Amygdala (tissue), 56 donors: ENCODE measurements at regions not wholly inside any gene's neighbourhood (a gene's known extent, or its start where the extent isn't known, plus 50 kb on each side); places are given as distances from the start of the nearest gene placed in this dataset.
A peak's percentile ranks its signal among the peaks of the same experiment; 100 is the strongest.

Experiments used
- DNase-seq, 56 donors: peaks; one replicate each; lab custom pipeline; 2025; lab: John Stamatoyannopoulos, UW

DNA sequence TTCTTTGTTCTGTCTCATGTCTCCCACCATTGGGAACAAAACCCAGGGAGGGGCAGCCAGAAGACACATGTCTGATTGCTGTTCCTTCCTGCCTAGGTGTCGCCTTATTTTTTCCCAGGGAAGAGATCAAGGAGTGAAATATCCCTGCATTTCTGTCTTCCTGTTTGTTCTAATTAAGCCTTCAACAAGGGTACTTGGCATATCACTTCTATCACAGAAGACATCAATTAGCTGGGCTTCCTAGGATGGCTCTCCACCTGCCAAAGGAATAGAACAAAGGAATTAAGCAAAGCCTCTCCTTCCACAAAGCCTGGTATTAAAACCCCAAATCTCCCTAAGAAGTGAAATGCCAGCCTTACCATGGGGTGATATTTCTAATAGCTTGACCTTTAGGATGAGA lies 299.5 kb upstream of the CD180 start:
- DNase-seq, result no peak

DNA sequence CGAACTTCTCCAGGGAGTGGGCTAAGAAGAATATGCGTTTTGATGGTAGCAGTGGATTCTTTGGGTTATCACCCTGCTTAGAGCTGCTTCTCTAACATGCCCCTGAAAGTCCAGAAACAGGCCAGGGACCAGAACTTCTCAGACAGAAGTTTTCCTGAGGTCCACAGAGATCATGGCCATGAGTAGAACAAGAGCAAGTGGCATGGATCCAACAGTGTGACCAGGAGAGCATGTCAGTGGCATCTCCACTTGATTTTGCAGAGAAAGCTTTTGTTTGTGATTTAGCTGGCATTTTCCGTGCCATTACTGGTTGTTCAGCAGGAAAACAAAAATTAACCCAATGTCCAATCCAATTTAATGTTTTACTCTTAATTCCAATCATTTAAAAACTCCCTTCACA lies 298.5 kb upstream of the CD180 start:
- peak in 1 of 56 donors; percentile 2 for DNase-seq

DNA sequence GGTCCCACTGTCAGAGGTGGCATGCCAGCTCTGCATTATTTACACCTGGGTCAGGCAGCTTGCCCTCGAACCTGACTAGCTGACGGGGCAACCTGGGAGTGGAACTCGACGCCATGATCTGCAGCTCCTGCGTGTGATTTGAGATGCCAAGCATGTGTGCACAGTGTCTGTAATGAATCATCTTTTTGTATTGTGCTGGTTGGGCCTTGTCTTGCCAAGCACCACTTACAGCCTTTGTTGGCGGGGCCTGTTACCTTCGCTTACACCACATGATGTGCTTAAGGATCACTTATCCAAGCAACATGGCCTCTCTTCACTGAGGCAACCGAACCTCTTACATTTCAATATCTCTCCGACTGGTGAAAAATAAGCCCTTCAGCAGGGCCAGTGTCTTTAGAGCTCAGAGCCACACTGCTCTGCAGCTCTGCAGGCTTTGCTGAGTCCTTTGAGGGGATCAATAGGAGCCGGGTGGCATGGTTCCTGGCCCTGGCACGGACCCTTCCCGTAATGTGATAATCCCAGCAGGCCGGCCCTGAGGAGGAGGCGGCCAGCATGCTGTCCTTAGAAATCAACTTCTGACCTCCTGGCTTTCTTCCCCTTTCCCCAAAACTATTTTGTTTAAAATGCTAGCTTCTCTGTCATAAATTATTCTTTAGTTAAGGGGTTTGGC lies 297.7 kb upstream of the CD180 start:
- DNase-seq, result peak in 24 of 56 donors; percentile 1 to 52 (median 26)

DNA sequence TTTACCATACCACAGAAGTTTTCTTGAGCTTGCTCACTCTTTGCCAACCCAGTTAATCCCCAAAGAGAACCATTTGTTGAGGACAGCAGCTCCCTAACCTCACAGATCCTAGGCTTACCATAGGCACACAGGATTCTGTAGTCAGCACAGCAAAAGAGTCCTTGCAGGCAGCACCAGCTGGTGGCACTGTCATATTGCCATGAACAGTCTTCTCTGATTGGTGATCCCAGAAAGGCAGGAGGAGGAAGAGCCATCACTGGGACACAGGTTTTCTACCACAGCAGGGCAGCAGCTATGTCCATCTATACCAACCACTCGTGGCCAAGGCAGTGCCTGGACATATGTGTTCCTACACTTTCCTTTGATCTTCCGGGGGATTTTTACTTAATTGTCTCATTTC lies 297.1 kb upstream of the CD180 start:
- DNase-seq, result peak in 52 of 56 donors; percentile 6 to 85 (median 44)

DNA sequence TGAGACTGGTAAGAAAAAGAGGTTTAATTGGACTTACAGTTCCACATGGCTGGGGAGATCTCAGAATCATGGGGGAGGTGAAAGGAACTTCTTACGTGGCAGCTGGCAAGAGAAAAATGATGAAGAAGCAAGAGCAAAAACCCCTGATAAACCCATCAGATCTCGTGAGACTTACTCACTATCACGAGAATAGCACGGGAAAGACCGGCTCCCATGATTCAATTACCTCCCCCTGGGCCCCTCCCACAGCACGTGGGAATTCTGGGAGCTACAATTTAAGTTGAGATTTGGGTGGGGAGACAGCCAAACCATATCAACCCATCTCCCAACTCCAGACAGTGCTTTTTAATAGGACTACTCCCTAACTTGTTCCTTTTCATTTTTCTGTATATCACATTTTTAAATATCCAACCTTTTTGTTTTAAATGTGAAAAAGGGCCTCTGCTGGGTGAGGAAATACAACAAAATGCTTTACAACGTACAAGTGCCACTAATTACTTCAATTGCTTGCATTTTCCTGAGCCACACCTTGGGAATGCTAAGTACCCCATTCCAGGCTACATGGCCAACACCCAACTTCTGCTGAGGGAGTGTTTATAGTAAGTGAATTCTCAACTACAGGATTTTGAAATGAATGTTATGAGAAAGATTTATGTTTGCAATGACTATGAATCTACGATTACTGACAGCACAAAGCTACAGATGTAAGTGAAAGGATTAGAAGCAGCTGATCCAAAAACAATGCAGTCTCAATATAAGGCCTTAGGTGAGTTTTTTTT lies 294.1 kb upstream of the CD180 start:
- DNase-seq, result no peak

DNA sequence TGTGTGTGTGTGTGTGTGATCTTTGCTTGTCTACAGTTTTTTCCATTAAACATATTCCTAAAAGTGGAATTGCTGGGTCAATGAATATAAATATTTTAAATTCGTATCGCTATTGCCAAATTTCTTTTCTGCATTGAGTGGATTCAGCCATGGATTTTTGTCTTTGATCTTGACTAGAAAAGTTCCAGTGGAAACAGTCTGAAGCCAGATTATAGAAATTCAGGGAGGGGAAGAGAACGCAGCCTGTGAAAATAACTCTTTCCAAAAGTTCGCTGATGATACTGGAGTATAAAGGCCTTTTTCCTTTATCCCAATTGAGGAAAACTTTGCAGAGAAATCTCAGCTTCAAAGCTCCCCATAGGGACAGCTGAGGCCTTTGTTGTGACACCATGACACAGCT lies 292.3 kb upstream of the CD180 start:
- no peak for DNase-seq

DNA sequence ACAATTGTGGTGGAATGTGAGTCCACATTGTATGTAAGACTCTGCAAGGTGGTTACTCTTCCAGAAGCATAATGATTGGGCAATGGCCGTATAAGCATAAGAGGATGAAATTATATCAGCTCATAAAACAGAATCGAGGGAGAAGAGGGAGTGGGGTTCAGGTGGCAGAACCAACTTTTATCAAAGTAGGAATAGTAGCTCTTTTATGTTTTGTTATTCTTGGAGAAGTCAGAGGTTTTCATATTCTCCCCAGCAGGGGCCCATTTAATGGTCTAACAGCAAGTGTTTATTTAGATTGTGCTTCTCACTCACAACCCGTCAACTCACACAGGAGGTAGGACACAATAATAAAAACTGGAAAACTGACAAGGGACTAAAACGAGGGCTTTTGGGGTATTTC lies 291.3 kb upstream of the CD180 start:
- no peak for DNase-seq

DNA sequence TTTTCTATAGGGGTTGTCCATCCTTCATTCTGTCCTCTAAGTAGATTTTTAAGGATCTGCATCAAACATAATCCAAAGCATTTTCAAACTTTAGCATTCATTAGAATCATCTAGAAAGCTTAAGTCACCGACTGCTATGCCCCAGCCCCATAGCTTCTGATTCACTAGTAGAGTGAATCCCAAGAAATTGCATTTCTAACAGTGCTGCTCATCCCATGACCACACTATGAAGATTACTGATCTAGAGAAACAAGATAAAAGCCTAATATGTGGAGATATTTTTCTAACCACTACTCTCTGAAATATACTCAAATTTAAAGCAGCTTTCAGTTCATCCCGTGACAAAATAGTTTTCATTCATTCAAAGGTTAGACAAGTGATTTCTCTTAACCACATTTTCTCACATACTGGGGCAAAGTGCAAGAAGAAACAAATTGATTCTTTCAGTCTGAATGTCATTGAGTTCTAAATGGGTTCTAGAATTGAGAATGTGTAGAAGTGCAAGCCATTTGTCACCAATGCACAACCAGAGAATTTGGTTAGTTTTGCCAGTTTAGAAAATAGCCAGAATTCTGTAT lies 286.9 kb upstream of the CD180 start:
- DNase-seq, result no peak

DNA sequence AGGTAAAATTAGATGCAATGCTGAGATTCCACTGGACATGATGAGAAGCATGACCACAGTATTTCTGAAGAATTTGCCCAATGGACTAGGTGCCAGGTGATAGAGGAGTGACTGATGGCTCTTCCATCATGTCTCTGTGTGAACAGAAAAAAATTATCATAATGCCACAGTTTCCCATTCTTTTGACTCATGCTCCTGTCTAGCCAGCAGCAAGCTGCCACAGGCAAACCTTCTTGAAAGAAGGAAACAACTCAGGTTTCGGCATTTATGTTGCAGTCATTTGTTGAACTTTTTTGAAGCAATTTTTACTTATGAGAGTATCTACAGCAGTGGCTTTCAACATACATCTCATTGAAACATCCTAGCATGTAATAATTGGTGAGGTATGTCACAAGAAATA lies 284.8 kb upstream of the CD180 start:
- DNase-seq, result no peak

DNA sequence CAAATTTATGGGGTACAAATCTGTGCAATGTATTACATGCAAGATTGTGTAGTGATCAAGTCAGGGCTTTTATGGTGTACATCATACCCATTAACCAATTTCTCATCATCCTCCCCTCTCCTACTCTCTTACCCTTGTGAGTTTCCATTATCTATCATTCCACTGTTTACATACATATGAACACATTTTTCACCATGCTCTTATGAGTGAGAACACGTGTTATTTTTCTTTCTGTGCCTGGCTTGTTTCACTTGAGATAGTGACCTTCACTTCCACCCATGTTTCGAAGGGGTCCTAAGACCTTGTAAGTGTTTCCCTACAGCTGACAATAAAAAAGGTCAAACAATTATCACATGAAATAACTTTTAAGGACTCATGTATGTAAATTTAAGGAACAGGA lies 281.7 kb upstream of the CD180 start:
- DNase-seq, result no peak

DNA sequence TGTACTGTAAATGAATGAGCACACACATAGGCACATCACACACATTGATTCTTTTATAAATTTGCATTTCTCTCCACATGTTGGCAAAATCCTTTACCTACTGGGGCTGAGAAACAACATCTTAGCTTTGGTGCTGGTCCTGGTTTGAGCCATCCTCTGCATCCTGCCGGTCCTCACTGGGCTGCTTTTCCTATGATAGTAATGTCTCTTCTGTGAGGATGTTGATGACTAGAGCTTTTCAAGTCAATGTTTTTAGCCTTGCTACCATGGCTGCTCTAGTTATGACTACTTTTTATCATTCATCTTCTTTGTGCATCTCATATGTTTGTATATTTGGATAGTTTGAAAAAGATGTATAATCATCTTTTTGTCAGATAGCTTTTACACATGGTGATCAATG lies 280.4 kb upstream of the CD180 start:
- no peak for DNase-seq

DNA sequence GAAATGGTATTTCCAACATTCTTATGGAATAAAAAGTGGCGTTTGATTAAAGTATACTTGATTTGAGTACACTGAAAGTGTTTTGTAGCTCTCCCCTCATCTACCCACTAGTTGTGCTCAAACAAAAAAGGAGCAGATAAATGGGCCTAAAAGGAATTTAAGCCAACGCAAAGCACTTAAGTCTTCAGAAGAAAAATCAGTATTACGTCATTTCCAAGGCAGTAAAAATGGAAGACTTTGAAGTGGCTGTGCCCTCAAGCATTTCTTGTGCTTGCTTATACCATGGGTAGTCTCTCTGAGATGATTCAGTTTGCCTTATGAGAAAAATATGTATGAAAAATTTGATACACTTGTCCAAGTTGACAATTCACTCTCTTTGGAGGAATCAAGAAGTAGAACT lies 279.9 kb upstream of the CD180 start:
- no peak for DNase-seq

DNA sequence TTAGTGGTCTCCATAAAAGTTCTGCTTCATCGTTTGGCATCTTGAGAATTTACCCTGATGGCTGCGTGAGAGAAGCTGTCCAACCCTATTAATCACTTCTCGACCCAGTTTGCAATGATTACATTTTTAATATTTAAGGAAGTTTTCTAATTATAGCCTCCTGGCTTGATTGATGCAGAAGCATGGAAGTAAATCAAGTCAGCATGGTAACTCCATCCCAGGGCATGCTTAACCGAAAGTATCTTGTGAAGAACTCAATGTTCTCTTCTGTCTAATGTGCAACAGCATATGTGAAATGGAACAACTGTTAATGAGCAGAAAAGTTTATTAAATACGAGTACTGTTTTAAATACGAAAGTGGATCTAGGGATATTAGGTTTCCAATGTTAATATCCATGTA lies 278.9 kb upstream of the CD180 start:
- no peak for DNase-seq

DNA sequence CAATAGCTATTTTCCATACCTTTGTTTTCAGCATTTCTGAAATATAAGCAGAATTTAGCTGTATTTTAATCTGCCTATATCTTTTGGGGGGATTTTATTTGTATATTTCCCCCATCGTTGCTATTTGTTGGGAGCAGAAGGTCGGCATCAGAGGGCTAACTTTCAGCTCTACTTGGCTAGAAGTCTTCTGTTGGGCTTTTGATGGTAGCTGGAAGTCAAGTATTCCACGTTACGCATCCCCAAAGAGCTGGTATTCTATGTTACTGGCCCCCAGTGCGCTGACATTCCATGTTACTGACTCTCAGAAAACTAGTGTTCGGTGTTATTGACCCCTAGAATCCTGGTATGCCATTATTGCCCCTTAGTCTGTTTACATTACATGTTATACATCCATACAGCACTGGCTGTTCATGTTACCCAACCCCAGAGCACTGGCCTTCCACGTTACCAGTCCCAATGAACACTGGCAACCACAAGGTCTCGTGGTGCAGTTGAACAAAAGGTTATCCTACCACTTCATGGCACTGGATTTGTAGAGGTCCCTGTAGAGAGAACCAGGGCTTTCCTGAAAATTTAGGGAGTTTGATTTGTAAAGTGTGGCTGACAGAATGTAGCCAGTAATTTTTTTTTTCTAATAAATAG lies 278.1 kb upstream of the CD180 start:
- DNase-seq, result no peak

DNA sequence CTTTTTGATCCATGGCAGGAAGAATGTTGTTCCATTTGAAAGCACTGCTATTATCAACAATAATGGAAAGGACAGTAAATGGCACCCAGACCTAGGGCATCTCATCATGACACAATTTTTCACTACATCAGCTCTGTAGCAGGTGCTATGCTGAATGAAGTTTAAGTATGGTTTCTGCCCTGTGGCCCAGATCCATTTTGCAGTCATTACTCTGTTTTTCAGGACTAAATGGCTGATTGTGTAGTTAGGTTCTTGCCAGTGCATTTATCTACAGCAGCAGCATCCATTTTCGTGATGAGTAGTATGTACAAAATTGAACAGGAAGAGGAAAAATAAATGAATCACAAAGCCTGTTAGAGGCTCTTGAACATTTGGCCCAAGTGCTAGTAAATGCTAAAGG lies 270.5 kb upstream of the CD180 start:
- DNase-seq, result no peak

DNA sequence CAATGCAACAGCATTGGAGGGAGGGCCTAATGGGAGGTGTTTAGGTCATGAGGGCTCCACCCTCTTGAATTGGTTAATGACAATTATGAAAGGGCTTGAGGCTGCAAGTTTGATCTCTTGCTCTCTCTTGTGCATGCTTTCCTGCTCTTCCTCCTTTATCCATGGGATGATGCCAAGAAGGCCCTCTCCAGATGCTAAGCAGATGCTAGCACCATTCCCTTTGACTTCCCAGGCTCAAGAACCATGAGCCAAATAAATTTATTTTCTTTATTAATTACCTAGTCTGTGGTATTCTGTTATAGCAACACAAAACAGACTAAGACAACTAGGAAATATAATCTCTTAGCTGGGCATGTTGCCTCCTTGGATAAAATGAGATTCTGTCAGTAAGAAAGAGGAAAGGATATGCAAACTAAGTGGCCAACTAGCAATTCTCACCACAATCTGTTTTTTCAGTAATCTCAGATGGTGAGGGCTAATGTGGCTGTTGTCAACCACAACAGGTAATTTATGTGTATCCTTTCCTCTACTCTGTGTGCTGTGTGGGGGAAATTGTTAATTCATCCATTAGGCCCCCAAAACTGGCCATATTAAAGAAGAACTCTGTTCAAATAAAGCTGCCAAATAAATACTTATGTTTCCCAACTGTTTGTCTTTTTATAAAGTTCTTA lies 269.1 kb upstream of the CD180 start:
- DNase-seq, result no peak

DNA sequence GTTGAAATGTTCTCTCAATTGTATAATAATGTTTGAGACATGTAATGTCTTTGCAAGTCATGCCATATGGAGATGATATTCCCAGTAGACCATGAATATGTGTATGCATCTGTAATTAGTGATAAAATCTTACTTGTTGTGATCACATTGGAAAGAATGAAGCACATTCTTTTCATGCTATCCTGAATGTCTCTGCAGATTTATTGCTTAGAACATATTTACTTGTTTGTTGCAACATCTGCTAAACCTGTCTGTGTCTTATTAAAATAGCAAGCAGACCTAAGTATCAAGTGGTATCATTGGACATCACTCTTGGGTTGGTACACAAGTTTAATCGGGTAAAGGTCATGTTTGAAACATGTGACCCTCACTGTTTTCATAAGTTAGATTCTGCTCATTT lies 265.5 kb upstream of the CD180 start:
- DNase-seq, result no peak

DNA sequence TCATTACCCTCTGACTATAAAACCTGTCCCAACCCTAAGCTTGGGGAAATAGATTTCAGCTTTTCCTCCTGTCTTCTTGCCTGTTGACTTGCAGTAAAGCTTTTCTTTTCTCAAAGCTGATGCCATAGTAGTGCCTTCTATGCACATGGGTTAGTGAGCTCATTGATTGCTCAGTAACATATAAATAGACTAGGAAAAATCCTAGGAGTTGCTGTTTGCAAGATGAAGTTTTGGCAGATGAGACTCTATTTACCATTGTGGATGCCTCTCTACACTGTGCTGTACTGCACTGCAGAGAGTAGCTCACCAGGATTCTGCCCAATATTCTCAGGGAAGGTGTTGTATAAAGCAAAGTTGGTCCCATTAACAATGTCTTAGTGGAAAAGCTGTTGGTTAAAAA lies 262.7 kb upstream of the CD180 start:
- no peak for DNase-seq

DNA sequence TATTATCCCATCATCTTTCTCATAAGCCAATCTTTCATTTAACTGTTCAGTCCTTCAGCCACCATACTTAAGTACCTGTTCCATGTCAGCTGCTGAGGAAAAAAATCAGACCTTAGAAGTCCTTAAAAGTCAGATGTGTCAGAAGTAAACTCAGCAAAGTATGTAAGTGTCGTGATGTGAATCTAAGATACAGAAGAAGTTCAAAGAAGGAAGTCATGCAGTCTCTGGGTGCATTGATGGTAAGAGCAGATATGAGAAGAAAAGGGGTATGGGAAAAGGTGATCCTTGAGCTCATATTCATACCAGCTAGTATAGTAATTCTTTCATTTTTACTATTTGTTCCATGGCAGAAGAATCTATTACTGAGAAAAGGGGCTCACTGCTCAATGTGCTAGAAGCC lies 259.4 kb upstream of the CD180 start:
- no peak for DNase-seq

DNA sequence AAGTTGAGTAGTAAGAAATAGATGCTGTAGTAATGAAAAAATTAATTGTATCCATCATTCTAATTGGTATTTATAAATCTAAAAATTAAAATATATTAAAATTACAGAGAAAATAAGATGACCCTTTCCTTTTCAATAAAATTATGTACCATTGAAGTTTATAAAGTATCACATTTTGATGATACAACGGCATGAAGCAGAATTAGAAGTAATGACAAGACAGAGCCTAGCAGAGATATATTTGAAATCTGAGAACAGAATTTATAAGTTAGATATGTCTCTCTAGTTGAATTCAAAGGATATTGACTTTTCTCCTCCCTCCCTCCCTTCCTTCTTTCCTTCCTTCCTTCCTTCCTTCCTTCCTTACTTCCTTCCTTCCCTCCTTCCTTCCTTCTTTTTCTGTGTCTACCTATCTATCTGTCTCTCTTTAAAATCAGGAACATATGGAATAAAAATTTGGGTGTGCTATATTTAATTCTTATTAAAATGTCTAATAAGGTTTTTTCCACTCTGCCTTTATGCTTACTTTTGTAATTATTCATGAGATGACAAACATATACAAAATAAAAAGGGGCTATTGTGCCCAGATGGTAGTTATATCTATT lies 258.5 kb upstream of the CD180 start:
- no peak for DNase-seq
